SK-N-SH (cell line): ENCODE measurements at regions not wholly inside any gene's neighbourhood (a gene's known extent, or its start where the extent isn't known, plus 50 kb on each side); places are given as distances from the start of the nearest gene placed in this dataset.

Source experiments
- CTCF ChIA-PET: fragments of 300-600, 350-600 bp; formaldehyde crosslinking; extraction: SDS; loops from one replicate; lab custom pipeline; 2021; lab: Yijun Ruan, JAX
- POLR2A ChIA-PET: fragments of 350-600 bp; sonication (Branson Sonifier 250); formaldehyde crosslinking; extraction: SDS; loops from one replicate; lab custom pipeline; 2020; ENCODE audit warnings: antibody characterized with exemption, inconsistent platforms; lab: Yijun Ruan, JAX
- DNase-seq: peaks from one replicate; pipeline ENCODE4 v3.0.0; 2012
- H2AFZ ChIP-seq: fragments of 200-600 bp; sonication (generic); 2 replicates; pipeline ENCODE4 v1.8.1; 2016; ENCODE audit warnings: antibody characterized with exemption, mild to moderate bottlenecking, low read depth
- H3F3A ChIP-seq: fragments of 200-600 bp; sonication (generic); replicated peaks from 2 replicates; pipeline ENCODE3; 2016; ENCODE audit warnings: antibody characterized with exemption, mild to moderate bottlenecking; ENCODE audit not compliant: insufficient read depth
- H3K27ac ChIP-seq, 2 experiments: fragments of 200-500 bp in 1 of 2; fragments of 200-600 bp in 1 of 2; sonication (Bioruptor generic) in 1 of 2; sonication (generic), shearing (Covaris generic) in 1 of 2; 2 replicates each; pipeline versions ENCODE4 v1.5.1 to v1.6.1; 2014 to 2016; ENCODE audit warnings: low read depth in 2 of 2, inconsistent platforms in 1 of 2, low read length in 1 of 2, mild to moderate bottlenecking in 1 of 2, mixed read lengths in 1 of 2
- H3K27me3 ChIP-seq: fragments of 200-600 bp; sonication (generic), shearing (Covaris generic); 2 replicates; pipeline ENCODE4 v1.6.1; 2016; ENCODE audit warnings: mixed run types; ENCODE audit not compliant: insufficient read depth
- H3K36me3 ChIP-seq, 2 experiments: fragments of 200-500 bp in 1 of 2; fragments of 200-600 bp in 1 of 2; sonication (Bioruptor generic) in 1 of 2; sonication (generic) in 1 of 2; replicated peaks in 1 of 2; 2 replicates each; pipeline versions ENCODE3 to v1.5.1; 2014 to 2016; ENCODE audit warnings: low read length in 1 of 2, mild to moderate bottlenecking in 1 of 2; ENCODE audit not compliant: insufficient read depth in 2 of 2, control insufficient read depth in 1 of 2
- H3K4me1 ChIP-seq, 2 experiments: fragments of 200-500 bp in 1 of 2; fragments of 200-600 bp in 1 of 2; sonication (Bioruptor generic) in 1 of 2; sonication (generic), shearing (Covaris generic) in 1 of 2; 2 replicates each; pipeline versions ENCODE4 v1.5.1 to v1.6.1; 2014 to 2016; ENCODE audit warnings: low read depth in 1 of 2, low read length in 1 of 2, mixed run types in 1 of 2; ENCODE audit not compliant: insufficient read depth in 2 of 2, control insufficient read depth in 1 of 2
- H3K4me2 ChIP-seq: fragments of 200-600 bp; sonication (generic), shearing (Covaris generic); 2 replicates; pipeline ENCODE4 v1.6.1; 2017; ENCODE audit warnings: mixed run types
- H3K4me3 ChIP-seq, 2 experiments: fragments of 200-500 bp in 1 of 2; fragments of 200-600 bp in 1 of 2; sonication (Bioruptor generic) in 1 of 2; sonication (generic), shearing (Covaris generic) in 1 of 2; 2 replicates each; pipeline versions ENCODE4 v1.5.1 to v1.8.1; 2014 to 2016; ENCODE audit warnings: low read depth in 2 of 2, inconsistent platforms in 1 of 2, low read length in 1 of 2, mild to moderate bottlenecking in 1 of 2, mixed read lengths in 1 of 2, moderate library complexity in 1 of 2
- H3K79me2 ChIP-seq: fragments of 200-600 bp; sonication (generic); 2 replicates; pipeline ENCODE4 v1.8.1; 2017; ENCODE audit warnings: mild to moderate bottlenecking; ENCODE audit not compliant: insufficient read depth
- H3K9ac ChIP-seq: fragments of 200-600 bp; sonication (generic); 2 replicates; pipeline ENCODE4 v1.6.1; 2017; ENCODE audit warnings: mixed run types
- H3K9me2 ChIP-seq: fragments of 200-600 bp; sonication (generic); 2 replicates; pipeline ENCODE4 v1.6.1; 2017; ENCODE audit warnings: mixed run types
- H3K9me3 ChIP-seq: fragments of 200-600 bp; sonication (generic); 2 replicates; pipeline ENCODE4 v1.6.1; 2017; ENCODE audit warnings: mixed run types, mild to moderate bottlenecking, moderate library complexity
- H4K20me1 ChIP-seq: fragments of 200-600 bp; sonication (generic); 2 replicates; pipeline ENCODE4 v1.6.1; 2017; ENCODE audit warnings: mild to moderate bottlenecking, mixed run types; ENCODE audit not compliant: insufficient read depth
- ELF1 ChIP-seq: IDR thresholded peaks from 2 replicates; pipeline ENCODE4 v1.4.0; 2012
- EZH2phosphoT487 ChIP-seq: fragments of 200-600 bp; sonication (generic); IDR thresholded peaks from 2 replicates; pipeline ENCODE4 v1.6.1; 2017; ENCODE audit warnings: low read depth, mixed run types, mild to moderate bottlenecking, antibody characterized with exemption, moderate library complexity, borderline replicate concordance
- JUND ChIP-seq: IDR thresholded peaks from 2 replicates; pipeline ENCODE4 v1.4.0; 2012
- MXI1 ChIP-seq: IDR thresholded peaks from 2 replicates; pipeline ENCODE4 v1.6.1; 2012; ENCODE audit warnings: mild to moderate bottlenecking, low read depth, low read length, improper control_type of control experiment
- POLR2AphosphoS5 ChIP-seq: IDR thresholded peaks from 2 replicates; pipeline ENCODE4 v1.6.1; 2012; ENCODE audit warnings: low read depth, low read length
- RAD21 ChIP-seq: IDR thresholded peaks from 2 replicates; pipeline ENCODE4 v1.6.1; 2012; ENCODE audit warnings: mild to moderate bottlenecking, low read length
- RCOR1 ChIP-seq: fragments of 150-350 bp; IDR thresholded peaks from 2 replicates; pipeline ENCODE4 v1.6.1; 2017; ENCODE audit warnings: antibody characterized with exemption, low read length
- RXRA ChIP-seq: IDR thresholded peaks from 2 replicates; pipeline ENCODE4 v1.4.0; 2012; ENCODE audit warnings: low read depth, mild to moderate bottlenecking, borderline replicate concordance
- TEAD4 ChIP-seq: IDR thresholded peaks from 2 replicates; pipeline ENCODE4 v1.4.0; 2012; ENCODE audit warnings: mild to moderate bottlenecking, borderline replicate concordance; ENCODE audit not compliant: insufficient read depth
- whole genome bisulfite sequencing: methylation state at CpG from one replicate; pipeline ENCODE4 v1.1.6; 2017; ENCODE audit warnings: low lambda C conversion rate; 5-methylcytosine and 5-hydroxymethylcytosine counted together
- TF ChIP-seq, protein P1 (sequence below): IDR thresholded peaks from 2 replicates; pipeline ENCODE4; 2012
- TF ChIP-seq, protein P2 (sequence below): IDR thresholded peaks from 2 replicates; pipeline ENCODE4 v1.4.0; 2012; ENCODE audit warnings: low read depth, borderline replicate concordance
- TF ChIP-seq, protein P3 (sequence below): fragments of 200-600 bp; sonication (generic); IDR thresholded peaks from 2 replicates; pipeline ENCODE4 v1.6.1; 2017; ENCODE audit warnings: antibody characterized with exemption, mild to moderate bottlenecking, moderate library complexity

DNA sequence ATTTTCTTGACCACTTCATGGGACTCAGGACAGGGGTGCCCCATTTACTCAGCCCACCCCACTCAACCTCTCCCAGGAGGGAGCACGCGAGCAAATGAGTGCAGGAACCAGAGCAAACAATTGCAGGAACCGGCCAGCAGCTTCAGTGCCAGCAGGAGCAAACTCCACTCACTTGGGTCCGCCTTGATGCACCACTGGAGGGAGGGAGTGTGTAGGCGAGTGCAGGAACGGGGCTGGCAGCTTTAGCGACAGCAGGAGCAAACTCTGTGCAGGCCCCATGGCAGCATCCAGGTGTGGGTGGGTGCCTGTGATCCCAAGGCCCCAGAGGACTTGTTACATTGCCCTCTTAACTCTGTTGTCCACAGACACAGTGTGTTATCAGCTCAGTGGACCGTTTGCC, 1667.3 kb upstream of the CELF4 start:
- no peak for DNase-seq
- H3K27me3 ChIP-seq = no peaks in the 10 kb centered on the region
- no peaks in the 10 kb centered on the region for H3K36me3 ChIP-seq
- no peak overlapping the region for H3K27ac ChIP-seq
- 27% methylated on average over 6 of the region's 8 CpGs for WGBS
- H3F3A ChIP-seq = no peaks in the 10 kb centered on the region
- no peak overlapping the region for H3K9ac ChIP-seq
- no peak for TF ChIP-seq TEAD4
- no peak for TF ChIP-seq RXRA
- TF ChIP-seq, protein P1, sequence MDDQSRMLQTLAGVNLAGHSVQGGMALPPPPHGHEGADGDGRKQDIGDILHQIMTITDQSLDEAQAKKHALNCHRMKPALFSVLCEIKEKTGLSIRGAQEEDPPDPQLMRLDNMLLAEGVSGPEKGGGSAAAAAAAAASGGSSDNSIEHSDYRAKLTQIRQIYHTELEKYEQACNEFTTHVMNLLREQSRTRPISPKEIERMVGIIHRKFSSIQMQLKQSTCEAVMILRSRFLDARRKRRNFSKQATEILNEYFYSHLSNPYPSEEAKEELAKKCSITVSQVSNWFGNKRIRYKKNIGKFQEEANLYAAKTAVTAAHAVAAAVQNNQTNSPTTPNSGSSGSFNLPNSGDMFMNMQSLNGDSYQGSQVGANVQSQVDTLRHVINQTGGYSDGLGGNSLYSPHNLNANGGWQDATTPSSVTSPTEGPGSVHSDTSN = no peak
- TF ChIP-seq RAD21 = no peak
- no peak for TF ChIP-seq MXI1
- no peak for TF ChIP-seq ELF1
- no peak for TF ChIP-seq JUND
- TF ChIP-seq, protein P2, sequence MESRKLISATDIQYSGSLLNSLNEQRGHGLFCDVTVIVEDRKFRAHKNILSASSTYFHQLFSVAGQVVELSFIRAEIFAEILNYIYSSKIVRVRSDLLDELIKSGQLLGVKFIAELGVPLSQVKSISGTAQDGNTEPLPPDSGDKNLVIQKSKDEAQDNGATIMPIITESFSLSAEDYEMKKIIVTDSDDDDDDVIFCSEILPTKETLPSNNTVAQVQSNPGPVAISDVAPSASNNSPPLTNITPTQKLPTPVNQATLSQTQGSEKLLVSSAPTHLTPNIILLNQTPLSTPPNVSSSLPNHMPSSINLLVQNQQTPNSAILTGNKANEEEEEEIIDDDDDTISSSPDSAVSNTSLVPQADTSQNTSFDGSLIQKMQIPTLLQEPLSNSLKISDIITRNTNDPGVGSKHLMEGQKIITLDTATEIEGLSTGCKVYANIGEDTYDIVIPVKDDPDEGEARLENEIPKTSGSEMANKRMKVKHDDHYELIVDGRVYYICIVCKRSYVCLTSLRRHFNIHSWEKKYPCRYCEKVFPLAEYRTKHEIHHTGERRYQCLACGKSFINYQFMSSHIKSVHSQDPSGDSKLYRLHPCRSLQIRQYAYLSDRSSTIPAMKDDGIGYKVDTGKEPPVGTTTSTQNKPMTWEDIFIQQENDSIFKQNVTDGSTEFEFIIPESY = no peak
- TF ChIP-seq RCOR1 = no peak
- no peak for TF ChIP-seq POLR2AphosphoS5
- TF ChIP-seq, protein P3, sequence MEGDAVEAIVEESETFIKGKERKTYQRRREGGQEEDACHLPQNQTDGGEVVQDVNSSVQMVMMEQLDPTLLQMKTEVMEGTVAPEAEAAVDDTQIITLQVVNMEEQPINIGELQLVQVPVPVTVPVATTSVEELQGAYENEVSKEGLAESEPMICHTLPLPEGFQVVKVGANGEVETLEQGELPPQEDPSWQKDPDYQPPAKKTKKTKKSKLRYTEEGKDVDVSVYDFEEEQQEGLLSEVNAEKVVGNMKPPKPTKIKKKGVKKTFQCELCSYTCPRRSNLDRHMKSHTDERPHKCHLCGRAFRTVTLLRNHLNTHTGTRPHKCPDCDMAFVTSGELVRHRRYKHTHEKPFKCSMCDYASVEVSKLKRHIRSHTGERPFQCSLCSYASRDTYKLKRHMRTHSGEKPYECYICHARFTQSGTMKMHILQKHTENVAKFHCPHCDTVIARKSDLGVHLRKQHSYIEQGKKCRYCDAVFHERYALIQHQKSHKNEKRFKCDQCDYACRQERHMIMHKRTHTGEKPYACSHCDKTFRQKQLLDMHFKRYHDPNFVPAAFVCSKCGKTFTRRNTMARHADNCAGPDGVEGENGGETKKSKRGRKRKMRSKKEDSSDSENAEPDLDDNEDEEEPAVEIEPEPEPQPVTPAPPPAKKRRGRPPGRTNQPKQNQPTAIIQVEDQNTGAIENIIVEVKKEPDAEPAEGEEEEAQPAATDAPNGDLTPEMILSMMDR = no peak
- TF ChIP-seq, all 33 proteins: peak for 0
- CTCF ChIA-PET = no interaction called here
- POLR2A ChIA-PET = no interaction called here
- Histone ChIP-seq H4K20me1 (no peaks in the 10 kb centered on the region), H3K4me1 (no peaks in the 10 kb centered on the region), H2AFZ (no peak overlapping the region), H3K9me3 (no peaks in the 10 kb centered on the region), H3K4me2 (no peak overlapping the region), H3K79me2 (no peaks in the 10 kb centered on the region), H3K4me3 (no peak overlapping the region), H3K9me2 (no peaks in the 10 kb centered on the region)

DNA sequence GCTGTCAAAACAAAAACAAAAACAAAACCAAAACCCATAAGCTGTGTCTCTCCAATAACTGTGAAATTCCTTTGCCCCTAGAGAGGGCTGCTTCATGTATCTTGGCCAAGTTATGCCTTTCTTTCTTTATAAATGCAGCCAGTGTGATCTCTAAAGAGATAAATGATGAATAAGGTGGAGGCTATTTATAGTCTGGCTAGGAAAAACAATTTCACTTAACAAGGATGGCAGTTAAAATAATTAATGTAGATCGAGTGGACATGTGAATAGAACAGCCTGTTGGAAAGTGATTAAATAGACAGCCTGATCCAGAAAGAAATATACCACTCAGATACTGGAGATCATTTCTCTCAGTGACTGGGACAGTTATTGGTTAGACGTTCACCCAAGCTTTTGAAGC, 1666.9 kb upstream of the CELF4 start:
- no peak overlapping the region for H2AFZ ChIP-seq
- DNase-seq = no peak
- POLR2A ChIA-PET = no interaction called here
- no peaks in the 10 kb centered on the region for H3K4me1 ChIP-seq
- 32% methylated on average over 2 of the region's 2 CpGs for WGBS
- H3K36me3 ChIP-seq = no peaks in the 10 kb centered on the region
- H4K20me1 ChIP-seq = no peaks in the 10 kb centered on the region
- H3K79me2 ChIP-seq = no peaks in the 10 kb centered on the region
- no peaks in the 10 kb centered on the region for H3F3A ChIP-seq
- H3K4me2 ChIP-seq = no peak overlapping the region
- no peak overlapping the region for H3K4me3 ChIP-seq
- no peak overlapping the region for H3K9ac ChIP-seq
- no peak overlapping the region for H3K27ac ChIP-seq
- CTCF ChIA-PET = no interaction called here
- no peaks in the 10 kb centered on the region for H3K27me3 ChIP-seq
- TF ChIP-seq MXI1 = no peak
- no peak for TF ChIP-seq EZH2phosphoT487
- TF ChIP-seq, all 33 proteins: peak for 0
- Histone ChIP-seq H3K9me3 (no peaks in the 10 kb centered on the region), H3K9me2 (no peaks in the 10 kb centered on the region)
